ENCODE measurements at regions not wholly inside any gene's neighbourhood (a gene's known extent, or its start where the extent isn't known, plus 50 kb on each side); places are given as distances from the start of the nearest gene placed in this dataset.

DNA sequence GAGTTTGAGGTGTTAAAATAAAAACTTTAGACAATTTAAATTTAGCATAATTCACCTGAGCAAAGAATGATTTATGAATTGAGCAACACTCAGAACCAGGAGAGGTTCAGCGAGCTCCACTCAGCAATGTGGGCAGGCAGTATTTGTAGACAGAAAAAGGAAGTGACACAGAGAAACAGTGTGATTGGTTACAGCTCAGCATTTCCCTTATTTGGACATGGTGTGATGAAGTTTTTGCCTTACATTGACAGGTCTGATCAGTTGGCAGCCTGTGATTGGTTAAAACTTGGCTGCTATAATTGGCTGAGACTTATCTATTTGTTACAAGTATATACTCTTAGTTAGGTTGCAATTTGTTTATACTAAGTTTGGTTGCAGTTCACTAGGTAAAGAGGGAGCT, 621.2 kb upstream of the PRMT6 start:
- Histone ChIP-seq H3K79me2 (ENCODE audit: insufficient read depth, low read length) (no peaks in the 10 kb centered on the region), H4K20me1 (ENCODE audit: insufficient read depth, low read length) (no peaks in the 10 kb centered on the region), H3K36me3 (replicated peaks in 1 of 2; ENCODE audit: control insufficient read depth in 1 of 2, insufficient read depth in 2 of 2, low read length in 2 of 2) (no peaks in the 10 kb centered on the region), H3K4me1 (ENCODE audit: insufficient read depth, low read length) (no peaks in the 10 kb centered on the region), H3K27ac (ENCODE audit: extremely low read length, insufficient read depth, low read length) (no peak overlapping the region), H3K27me3 (ENCODE audit: control insufficient read depth in 1 of 2, insufficient read depth in 2 of 2, low read length in 2 of 2) (no peaks in the 10 kb centered on the region), H3K4me2 (ENCODE audit: low read depth, low read length) (no peak overlapping the region), H3K9ac (ENCODE audit: insufficient read depth, low read depth, low read length) (no peak overlapping the region), H3K4me3 (replicated peaks in 1 of 3; ENCODE audit: insufficient read depth in 1 of 3, low read depth in 2 of 3, low read length in 3 of 3) (no peak overlapping the region), H3K9me3 (ENCODE audit: low read length) (peaks cover 34% of the 10 kb centered on the region), H2AFZ (ENCODE audit: low read length) (no peak overlapping the region)
- intact Hi-C loops (cut with micrococcal nuclease; ENCODE audit: unreplicated experiment) (no loop called here), in situ Hi-C loops (cut with HindIII; ENCODE audit: extremely low pct_ligation_motif_present, low pct_unique_long_range_greater_than_20kb) (no loop called here)
- TF ChIP-seq HOXA5 (CRISPR knock-in tag; IDR thresholded peaks at IDR 0.05) = no peak
- no peak for TF ChIP-seq NCOA1 (CRISPR knock-in tag; IDR thresholded peaks at IDR 0.05)
- no peak for TF ChIP-seq CCDC6 (CRISPR knock-in tag; IDR thresholded peaks at IDR 0.05)
- no peak for TF ChIP-seq ZNF3 (CRISPR knock-in tag; IDR thresholded peaks at IDR 0.05)
- no peak for ATAC-seq
- DNase-seq (ENCODE audit: low spot score) = no peak
- CTCF ChIA-PET (ENCODE audit: low intra/inter-chr PET ratio, low total read pairs) = no interaction called here
- POLR2A ChIA-PET = no interaction called here
- FAIRE-seq = no peak
- no TSS peak for BruUV-seq (replicated peaks)
- WGBS (ENCODE audit: low lambda C conversion rate) = 0% methylated on average over 1 of the region's 1 CpG

DNA sequence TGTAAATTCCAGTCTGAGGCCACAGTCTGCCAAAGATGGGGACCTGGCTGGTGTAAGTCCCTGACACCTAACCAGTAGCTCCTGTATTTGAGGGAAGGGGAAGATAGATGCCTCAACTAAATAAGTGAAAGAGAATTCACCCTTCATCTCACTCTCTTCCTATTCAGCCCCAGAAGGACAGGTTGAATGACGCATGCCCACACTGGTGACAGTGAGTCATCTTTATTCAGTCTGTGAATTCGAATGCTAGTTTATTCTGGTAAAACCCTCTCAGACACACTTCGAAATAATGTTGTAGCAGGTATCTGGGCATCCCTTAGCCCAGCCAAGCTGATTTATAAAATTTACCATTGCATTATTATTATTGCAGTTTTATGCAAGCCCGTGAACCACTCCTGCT, 617.0 kb upstream of the PRMT6 start:
- ChIA-PET POLR2A (no interaction called here), CTCF (ENCODE audit: low intra/inter-chr PET ratio, low total read pairs) (no interaction called here)
- intact Hi-C loops (cut with micrococcal nuclease; ENCODE audit: unreplicated experiment) (no loop called here), in situ Hi-C loops (cut with HindIII; ENCODE audit: extremely low pct_ligation_motif_present, low pct_unique_long_range_greater_than_20kb) (no loop called here)
- TF ChIP-seq AKAP8 (CRISPR knock-in tag; IDR thresholded peaks at IDR 0.05) = no peak
- Histone ChIP-seq H3K4me3 (replicated peaks in 1 of 3; ENCODE audit: insufficient read depth in 1 of 3, low read depth in 2 of 3, low read length in 3 of 3) (no peak overlapping the region), H3K79me2 (ENCODE audit: insufficient read depth, low read length) (no peaks in the 10 kb centered on the region), H3K36me3 (replicated peaks in 1 of 2; ENCODE audit: control insufficient read depth in 1 of 2, insufficient read depth in 2 of 2, low read length in 2 of 2) (no peaks in the 10 kb centered on the region), H3K9ac (ENCODE audit: insufficient read depth, low read depth, low read length) (no peak overlapping the region), H2AFZ (ENCODE audit: low read length) (no peak overlapping the region), H3K27me3 (ENCODE audit: control insufficient read depth in 1 of 2, insufficient read depth in 2 of 2, low read length in 2 of 2) (no peaks in the 10 kb centered on the region), H3K27ac (ENCODE audit: extremely low read length, insufficient read depth, low read length) (no peak overlapping the region), H4K20me1 (ENCODE audit: insufficient read depth, low read length) (no peaks in the 10 kb centered on the region), H3K4me2 (ENCODE audit: low read depth, low read length) (no peak overlapping the region), H3K9me3 (ENCODE audit: low read length) (peaks cover 50% of the 10 kb centered on the region), H3K4me1 (ENCODE audit: insufficient read depth, low read length) (no peaks in the 10 kb centered on the region)
- no peak for DNase-seq (ENCODE audit: low spot score)
- ATAC-seq = no peak
- no TSS peak for BruUV-seq (replicated peaks)
- no peak for FAIRE-seq
- 2% methylated on average over 4 of the region's 4 CpGs for WGBS (ENCODE audit: low lambda C conversion rate)
